ENCODE measurements at regions not wholly inside any gene's neighbourhood (a gene's known extent, or its start where the extent isn't known, plus 50 kb on each side); places are given as distances from the start of the nearest gene placed in this dataset.

- intact Hi-C loops (cut with micrococcal nuclease): no loop called here
- peaks cover 6% of the 10 kb centered on the region for H3K9me3 Mint-ChIP-seq
- H3K36me3 Mint-ChIP-seq (ENCODE audit: low read depth): no peaks in the 10 kb centered on the region
- H3K4me1 Mint-ChIP-seq: no peaks in the 10 kb centered on the region
- CTCF ChIA-PET: no interaction called here
- peaks cover 2% of the 10 kb centered on the region for H3K27me3 Mint-ChIP-seq
- no peak for DNase-seq
- no peak overlapping the region for H3K4me3 Mint-ChIP-seq
- ATAC-seq (ENCODE audit: low read depth): no peak
- POLR2A ChIA-PET: no interaction called here
- no peak overlapping the region for H3K27ac Mint-ChIP-seq
- TF ChIP-seq CTCF (IDR thresholded peaks at IDR 0.05): no peak
Observed at GRCh38 chr16:8204769-8205168, 385.5 kb downstream of the TMEM114 start.

GRCh38 chr16:8204096-8204495, 386.2 kb downstream of the TMEM114 start:
- peaks cover 2% of the 10 kb centered on the region for H3K27me3 Mint-ChIP-seq
- ChIA-PET CTCF (no interaction called here), POLR2A (no interaction called here)
- TF ChIP-seq CTCF (IDR thresholded peaks at IDR 0.05): no peak
- peaks cover 6% of the 10 kb centered on the region for H3K9me3 Mint-ChIP-seq
- H3K27ac Mint-ChIP-seq: no peak overlapping the region
- H3K36me3 Mint-ChIP-seq (ENCODE audit: low read depth): no peaks in the 10 kb centered on the region
- DNase-seq (no peak), ATAC-seq (ENCODE audit: low read depth) (no peak)
- H3K4me3 Mint-ChIP-seq: no peak overlapping the region
- H3K4me1 Mint-ChIP-seq: no peaks in the 10 kb centered on the region
- intact Hi-C loops (cut with micrococcal nuclease): no loop called here

- intact Hi-C loops (cut with micrococcal nuclease): no loop called here
- POLR2A ChIA-PET: no interaction called here
- CTCF ChIA-PET: no interaction called here
- no peak overlapping the region for H3K27ac Mint-ChIP-seq
- H3K27me3 Mint-ChIP-seq: no peaks in the 10 kb centered on the region
- peaks cover 6% of the 10 kb centered on the region for H3K9me3 Mint-ChIP-seq
- TF ChIP-seq CTCF (IDR thresholded peaks at IDR 0.05): no peak
- H3K4me1 Mint-ChIP-seq: no peaks in the 10 kb centered on the region
- no peak overlapping the region for H3K4me3 Mint-ChIP-seq
- DNase-seq: no peak
- ATAC-seq (ENCODE audit: low read depth): no peak
- H3K36me3 Mint-ChIP-seq (ENCODE audit: low read depth): no peaks in the 10 kb centered on the region
Observed at GRCh38 chr16:8203101-8203500, 387.2 kb downstream of the TMEM114 start.

GRCh38 chr16:8200839-8201238, 389.5 kb downstream of the TMEM114 start:
- no peak overlapping the region for H3K4me3 Mint-ChIP-seq
- no peaks in the 10 kb centered on the region for H3K4me1 Mint-ChIP-seq
- H3K27me3 Mint-ChIP-seq: no peaks in the 10 kb centered on the region
- H3K27ac Mint-ChIP-seq: no peak overlapping the region
- ChIA-PET CTCF (no interaction called here), POLR2A (no interaction called here)
- no peak for DNase-seq
- intact Hi-C loops (cut with micrococcal nuclease): no loop called here
- no peak for ATAC-seq (ENCODE audit: low read depth)
- TF ChIP-seq CTCF (IDR thresholded peaks at IDR 0.05): no peak
- peaks cover 5% of the 10 kb centered on the region for H3K9me3 Mint-ChIP-seq
- no peaks in the 10 kb centered on the region for H3K36me3 Mint-ChIP-seq (ENCODE audit: low read depth)

- H3K27me3 Mint-ChIP-seq: no peaks in the 10 kb centered on the region
- ChIA-PET CTCF (no interaction called here), POLR2A (no interaction called here)
- no peak for TF ChIP-seq CTCF (IDR thresholded peaks at IDR 0.05)
- H3K27ac Mint-ChIP-seq: no peak overlapping the region
- intact Hi-C loops (cut with micrococcal nuclease): no loop called here
- DNase-seq (no peak), ATAC-seq (ENCODE audit: low read depth) (no peak)
- H3K4me3 Mint-ChIP-seq: no peak overlapping the region
- no peaks in the 10 kb centered on the region for H3K36me3 Mint-ChIP-seq (ENCODE audit: low read depth)
- H3K9me3 Mint-ChIP-seq: peaks cover 3% of the 10 kb centered on the region
- H3K4me1 Mint-ChIP-seq: no peaks in the 10 kb centered on the region
Observed at GRCh38 chr16:8199390-8199789, 390.9 kb downstream of the TMEM114 start.

All from activated B cell treated with CpG ODN at 0.5 μM for 24 hours (primary cell).